Uterus (tissue), 2 donors: ENCODE measurements at regions not wholly inside any gene's neighbourhood (a gene's known extent, or its start where the extent isn't known, plus 50 kb on each side); places are given as distances from the start of the nearest gene placed in this dataset.

Experiments
- CTCF ChIP-seq, 4 experiments: fragments of 200-600 bp in 2 of 4; fragments of 450-650 bp in 2 of 4; sonication (generic) in 2 of 4; IDR thresholded peaks; one replicate each; pipeline ENCODE4 v1.5.1; 2016 to 2019; ENCODE audit warnings: antibody characterized with exemption in 4 of 4, mild to moderate bottlenecking in 2 of 4, moderate library complexity in 1 of 4
- POLR2A ChIP-seq, 2 donors: fragments of 450-650 bp; IDR thresholded peaks; one replicate each; pipeline ENCODE4 v1.6.1; 2016; ENCODE audit warnings: antibody characterized with exemption in 2 of 2, mild to moderate bottlenecking in 1 of 2, moderate library complexity in 1 of 2

- no peak for TF ChIP-seq CTCF (IDR thresholded peaks at IDR 0.05)
- TF ChIP-seq POLR2A (IDR thresholded peaks at IDR 0.05), result no peak
Measured at GRCh38 chr11:80383655-80384054, 942.8 kb upstream of the TENM4 start.
